Inferior parietal cortex (tissue), 1 donor: ENCODE measurements at regions not wholly inside any gene's neighbourhood (a gene's known extent, or its start where the extent isn't known, plus 50 kb on each side); places are given as distances from the start of the nearest gene placed in this dataset.
"Not testable (repeated sequence)": the region's sequence is repeated elsewhere in the genome, so short reads cannot be mapped to it uniquely, and the experiment has no call there.

ENCODE experiments used
- DNase-seq: peaks from one replicate; pipeline ENCODE4 v3.0.0-alpha.2; 2016; ENCODE audit errors: extremely low spot score

DNA sequence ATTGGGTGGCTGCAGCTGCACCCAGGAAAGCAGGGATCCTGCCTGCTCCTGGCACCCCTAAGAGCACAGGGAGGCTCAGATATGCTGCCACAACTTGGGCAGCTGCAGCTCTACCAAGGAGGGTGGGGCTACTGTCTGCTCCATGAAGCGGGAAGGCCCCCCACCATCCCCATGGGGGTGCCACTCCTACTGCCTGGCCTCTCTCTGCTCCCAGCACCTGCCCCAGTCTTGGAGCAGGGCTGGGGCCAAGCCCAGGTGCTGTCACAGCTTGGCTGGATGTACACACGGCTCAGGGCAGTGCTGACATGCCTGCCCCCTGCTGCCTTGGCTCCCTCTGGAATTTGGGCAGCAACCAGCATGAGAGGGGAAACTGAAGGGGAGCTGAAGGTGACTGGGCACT, 214.7 kb upstream of the PLPPR1 start:
- DNase-seq: no peak

DNA sequence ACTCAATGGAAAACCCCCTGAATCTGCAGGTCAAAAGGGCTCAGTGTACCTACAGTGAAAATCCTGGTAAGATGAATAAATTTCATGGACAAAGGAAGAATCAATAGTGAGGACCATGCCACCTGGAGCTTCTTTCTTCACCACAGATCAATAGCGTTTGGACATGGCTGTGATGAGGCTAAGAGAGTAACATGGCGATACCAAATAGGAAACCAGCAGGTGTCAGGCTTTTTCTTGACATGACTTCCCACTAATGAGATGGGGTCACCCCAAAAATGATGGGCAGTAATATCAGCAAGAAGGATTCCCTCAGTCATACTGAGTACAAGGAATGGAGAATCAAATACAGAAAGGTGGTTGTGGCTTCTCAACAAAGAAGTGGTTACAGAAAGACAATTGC, 208.5 kb upstream of the PLPPR1 start:
- no peak for DNase-seq

DNA sequence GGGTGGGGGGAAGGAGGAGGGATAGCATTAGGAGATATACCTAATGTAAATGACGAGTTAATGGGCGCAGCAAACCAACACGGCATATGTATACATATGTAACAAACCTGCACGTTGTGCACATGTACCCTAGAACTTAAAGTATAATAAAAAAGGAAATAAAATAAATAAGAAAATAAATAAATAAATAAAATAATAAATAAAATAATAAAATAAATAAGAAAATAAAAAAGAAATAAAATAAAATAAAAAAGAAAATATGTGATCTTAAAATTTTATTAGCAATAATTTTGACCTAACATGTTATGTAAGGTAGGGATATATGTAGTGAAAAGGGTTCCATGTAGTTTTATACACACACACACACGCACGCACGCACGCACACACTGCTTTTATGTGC, 195.5 kb upstream of the PLPPR1 start:
- not testable (repeated sequence) for DNase-seq

DNA sequence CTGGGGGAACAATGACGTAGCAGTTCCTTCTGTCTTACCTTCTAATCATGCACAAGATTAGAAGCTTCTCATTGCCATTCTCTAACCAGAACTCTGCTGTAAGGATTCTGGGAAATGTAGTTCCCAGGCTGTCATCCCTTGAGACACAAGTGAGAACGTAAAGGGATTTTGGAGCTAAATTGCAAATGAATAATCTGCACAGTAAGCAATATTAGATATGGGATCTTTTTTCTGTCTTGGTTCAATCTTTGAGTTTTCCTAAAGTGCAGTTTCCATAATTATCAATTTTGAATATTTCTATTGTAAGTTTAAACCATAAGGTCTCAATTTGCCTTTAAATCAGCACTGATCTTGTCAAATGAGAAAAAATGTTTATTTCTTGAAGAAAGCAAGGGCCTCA, 189.7 kb upstream of the PLPPR1 start:
- DNase-seq: no peak

DNA sequence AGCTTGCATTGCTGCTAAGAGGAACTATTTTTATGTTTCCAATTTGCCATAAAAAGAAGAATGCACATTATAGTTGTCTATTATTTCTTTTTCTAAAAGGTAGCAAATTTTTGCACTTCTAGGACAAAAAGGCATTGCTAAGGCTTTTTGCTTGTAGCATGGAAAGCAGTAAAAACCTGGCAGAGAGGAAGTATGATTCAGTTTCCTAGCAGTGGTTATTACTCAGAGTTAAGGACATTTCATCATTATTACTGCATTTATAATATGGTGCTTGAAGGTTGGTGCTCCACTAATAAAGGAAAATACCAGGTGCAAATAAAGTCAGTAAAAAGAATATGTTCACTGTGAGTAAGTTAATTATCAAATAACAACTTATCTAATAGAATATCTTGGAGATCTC, 179.8 kb upstream of the PLPPR1 start:
- DNase-seq: no peak

DNA sequence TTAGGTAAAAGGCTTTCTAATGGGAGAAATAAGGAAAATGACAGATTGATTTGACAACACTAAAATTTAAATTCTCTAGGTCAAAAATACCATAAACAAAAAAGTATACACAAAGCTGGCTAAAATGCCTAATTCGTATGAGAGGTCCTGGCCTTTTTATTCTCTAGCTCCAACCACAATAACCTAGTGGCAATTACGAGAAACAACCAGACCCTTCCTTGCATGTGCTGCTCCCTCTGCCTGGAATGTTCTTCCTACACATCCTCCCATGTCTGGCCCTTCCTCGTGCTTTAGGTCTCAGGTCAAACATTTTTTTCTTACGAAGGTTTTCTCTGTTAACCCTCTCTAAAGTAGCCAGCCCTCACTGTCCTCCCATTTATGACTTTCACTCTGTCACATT, 176.4 kb upstream of the PLPPR1 start:
- DNase-seq: no peak

DNA sequence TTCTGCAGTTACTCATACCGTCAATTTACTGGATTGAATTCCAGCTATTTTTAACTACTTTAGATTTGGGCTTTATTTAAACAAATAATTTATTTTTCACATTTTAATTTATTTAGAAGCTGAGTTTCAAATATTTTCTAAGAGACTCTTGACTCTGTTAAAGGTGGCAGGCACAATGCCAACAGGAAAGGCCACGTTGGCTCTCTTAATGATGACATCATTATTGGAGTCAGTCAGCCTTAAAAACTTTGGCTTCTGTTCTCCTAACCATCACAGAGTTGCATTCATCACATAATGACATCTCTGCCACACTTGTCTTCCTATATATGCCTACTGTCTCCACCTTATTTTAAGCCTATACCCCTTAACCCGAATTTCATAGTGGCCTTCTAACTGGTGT, 172.3 kb upstream of the PLPPR1 start:
- DNase-seq: no peak

DNA sequence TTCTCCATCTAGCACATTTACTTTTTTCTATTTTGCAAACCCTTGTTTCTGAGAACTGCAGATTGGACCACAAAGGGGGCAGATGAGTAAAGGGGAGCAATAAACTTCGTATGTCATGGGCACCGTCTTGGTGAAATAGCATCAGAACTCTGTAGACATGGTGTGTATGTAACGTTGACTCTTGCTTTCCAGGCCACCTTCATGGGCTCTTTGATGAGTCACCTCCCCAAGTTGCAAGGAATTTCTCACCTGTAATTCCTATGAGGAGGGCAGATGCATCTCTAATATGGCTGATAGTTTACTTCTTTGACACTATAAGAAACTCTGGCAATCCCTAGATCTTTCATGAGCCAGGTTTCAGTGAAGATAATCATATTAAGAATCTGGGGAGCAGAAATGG, 163.4 kb upstream of the PLPPR1 start:
- no peak for DNase-seq

DNA sequence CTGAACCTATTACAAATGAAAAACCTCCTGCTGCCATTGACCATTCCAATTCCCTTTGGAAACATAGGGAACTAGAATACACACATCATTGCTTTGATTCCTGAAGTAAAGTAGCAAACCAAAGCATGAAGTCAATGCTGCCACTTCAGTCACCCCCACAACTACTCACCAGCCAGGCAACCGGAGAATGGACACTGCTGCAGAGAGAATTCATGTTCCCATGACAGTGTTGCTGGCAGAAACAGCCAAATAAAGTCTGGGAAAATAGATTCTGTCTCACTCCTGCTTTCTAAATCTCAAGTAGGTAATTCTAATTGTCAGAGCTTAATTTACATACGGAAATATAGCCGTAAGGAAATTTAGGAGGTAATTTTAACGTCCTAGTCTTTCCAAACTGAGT, 162.9 kb upstream of the PLPPR1 start:
- DNase-seq: no peak

DNA sequence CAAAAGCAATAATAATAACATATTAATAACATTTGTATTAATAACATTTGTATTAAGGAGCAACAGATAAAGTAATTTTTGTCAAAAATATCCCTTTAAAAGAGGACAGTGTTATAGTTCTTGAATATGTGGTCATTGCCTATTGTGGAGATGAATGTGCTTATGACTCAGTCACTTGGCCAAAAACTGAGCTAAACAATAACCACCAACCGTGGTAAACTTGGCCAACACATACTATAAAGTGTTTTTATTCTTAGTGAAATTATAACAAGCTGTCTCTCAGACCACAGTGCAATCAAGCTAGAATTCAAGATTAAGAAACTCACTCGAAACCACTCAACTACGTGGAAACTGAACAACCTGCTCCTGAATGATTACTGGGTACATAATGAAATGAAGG, 159.2 kb upstream of the PLPPR1 start:
- DNase-seq: no peak

DNA sequence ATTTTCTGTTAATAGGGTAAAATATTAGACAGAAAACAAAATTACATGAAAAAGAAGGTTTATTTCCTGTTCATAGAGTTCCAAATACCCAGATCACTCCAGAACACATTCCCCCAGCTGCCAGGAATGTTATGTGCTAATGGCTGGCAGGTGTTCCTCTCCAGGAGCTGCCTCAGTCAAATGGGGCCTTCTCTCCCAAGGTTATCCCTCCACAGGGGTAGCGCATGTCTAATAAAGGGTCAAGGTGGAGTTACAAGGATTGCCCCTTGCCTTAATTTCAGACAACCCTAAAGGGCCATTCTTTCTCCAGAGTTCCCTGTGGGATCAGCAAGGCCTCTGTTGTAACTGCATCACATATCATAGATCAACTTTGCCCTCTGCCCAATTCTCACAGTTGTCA, 148.6 kb upstream of the PLPPR1 start:
- DNase-seq: no peak

DNA sequence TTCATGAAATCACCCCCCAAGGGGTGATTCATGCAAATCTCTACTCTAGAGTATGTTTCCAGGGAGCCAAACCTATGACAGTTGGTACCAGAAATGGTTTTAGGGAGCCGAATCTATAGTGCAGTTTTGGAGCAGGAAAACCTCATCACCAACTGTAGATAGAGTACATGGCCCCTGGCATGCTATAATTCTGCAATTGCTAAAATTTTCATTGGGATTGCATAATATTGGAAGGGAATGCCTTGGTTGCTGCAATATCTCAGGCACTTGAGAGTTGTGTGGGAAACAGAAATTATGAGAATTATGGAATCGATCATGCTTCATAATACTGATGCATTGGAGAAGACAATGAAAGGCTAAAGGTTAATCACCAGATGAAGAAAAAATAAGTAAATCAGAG, 148.2 kb upstream of the PLPPR1 start:
- no peak for DNase-seq

DNA sequence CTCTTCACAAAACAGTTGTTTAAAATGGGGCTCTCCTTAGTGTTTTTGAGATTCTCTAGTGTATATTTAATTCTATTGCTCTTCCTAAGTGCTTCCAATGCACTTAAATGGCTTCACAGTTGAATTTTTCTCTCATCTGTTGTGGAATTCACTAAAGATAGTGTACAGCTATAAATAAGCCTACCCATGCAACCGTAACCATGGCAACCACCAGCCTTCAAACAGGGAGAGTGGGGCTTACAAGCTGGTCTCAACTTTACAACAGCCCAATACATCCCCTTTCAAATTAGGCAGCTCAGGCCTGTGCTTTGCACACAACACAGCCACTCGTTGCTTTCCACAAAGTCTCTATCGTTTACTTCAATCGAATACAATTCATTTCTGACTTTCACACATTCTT, 144.0 kb upstream of the PLPPR1 start:
- peak; percentile 44 for DNase-seq

DNA sequence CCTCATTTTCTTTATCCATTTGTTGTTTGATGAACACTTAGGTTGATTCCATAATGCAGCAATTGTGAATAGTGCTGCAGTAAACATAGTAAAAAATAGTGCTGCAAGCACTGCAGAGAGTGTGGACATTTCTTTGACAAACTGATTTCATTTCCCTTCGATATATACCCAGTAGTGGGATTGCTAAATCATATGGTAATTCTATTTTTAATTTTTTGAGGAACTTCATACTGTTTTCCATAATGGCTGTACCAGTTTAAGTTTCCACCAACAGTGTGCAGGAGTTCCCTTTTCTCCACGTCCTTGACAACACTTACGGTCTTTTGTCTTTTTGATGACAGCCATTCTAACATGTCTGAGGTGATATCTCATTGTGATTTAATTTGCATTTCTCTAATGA, 138.2 kb upstream of the PLPPR1 start:
- no peak for DNase-seq

DNA sequence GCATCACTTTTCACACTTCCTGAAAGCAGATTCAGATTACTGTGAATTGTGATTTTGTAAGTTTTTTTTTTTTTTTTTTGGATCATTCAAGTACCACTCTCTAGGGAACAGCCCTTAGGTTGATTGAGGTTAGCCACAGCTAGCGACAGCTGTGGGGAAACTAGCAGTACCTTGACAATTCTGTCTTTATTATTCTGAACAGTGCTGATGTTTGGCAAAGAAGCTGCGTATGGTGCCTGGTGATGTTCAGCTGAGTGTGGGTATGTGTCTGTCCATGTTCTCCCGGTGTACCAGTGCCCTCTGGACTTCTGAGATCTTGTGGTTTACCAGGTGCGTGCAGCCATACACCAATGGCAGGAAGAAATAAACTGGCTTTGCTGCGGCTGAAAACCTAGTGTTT, 117.3 kb upstream of the PLPPR1 start:
- DNase-seq: no peak

DNA sequence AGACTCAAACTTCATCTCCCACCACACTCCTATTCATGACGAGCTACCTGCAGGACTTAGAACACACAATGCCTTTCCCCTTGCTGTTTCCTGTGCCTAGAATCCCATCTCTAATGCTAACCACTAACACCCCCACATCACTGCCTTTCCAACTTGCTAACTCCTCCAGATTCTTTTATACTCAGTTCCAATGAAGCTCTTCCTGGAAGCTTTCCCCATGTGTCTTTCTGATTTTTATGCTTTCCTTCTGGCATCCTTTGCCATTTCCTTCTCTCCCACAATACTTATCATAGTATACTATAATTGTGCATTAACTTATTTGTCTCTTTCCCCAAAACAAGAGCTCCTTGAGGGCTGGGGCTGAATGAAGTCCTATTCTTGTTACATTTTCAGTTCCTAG, 115.3 kb upstream of the PLPPR1 start:
- DNase-seq: no peak

DNA sequence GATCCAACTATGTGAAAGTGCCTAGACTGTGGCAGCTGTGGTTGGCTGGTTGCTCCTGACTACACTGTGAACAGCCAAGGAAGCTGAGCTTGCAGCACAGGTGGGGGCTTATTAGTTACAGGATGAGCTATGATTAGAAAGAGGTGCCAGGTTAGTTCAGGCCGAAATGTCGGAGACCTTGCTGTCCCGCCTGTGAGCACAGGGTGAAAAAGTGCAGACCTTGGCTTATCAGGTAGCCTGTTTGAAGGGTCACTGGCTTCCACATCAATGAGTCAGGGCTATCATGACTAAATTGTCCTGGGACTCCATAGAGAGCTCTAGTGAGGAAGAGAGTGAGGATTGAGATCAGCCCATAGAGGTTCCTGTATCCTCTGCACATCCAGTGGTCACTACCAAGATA, 114.3 kb upstream of the PLPPR1 start:
- DNase-seq: no peak

DNA sequence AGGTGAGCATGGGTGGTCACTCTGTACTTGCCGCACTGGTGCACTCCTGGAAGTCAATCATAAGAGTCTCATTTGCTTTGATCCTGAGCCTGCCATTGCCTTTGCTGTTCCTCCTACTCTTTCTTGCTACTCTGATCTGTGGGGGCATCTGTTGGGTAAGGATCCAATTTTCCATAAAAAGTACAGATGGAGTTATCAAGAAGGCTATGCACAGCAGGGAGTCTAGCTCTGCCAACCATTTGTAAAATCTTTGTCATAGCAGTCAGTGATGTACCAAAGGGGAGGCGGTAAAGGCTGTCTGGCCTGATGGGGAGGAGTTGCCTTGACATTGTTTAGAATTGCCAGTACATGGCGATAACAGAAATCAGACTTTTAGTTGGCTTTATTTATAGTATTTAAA, 109.0 kb upstream of the PLPPR1 start:
- DNase-seq: no peak

DNA sequence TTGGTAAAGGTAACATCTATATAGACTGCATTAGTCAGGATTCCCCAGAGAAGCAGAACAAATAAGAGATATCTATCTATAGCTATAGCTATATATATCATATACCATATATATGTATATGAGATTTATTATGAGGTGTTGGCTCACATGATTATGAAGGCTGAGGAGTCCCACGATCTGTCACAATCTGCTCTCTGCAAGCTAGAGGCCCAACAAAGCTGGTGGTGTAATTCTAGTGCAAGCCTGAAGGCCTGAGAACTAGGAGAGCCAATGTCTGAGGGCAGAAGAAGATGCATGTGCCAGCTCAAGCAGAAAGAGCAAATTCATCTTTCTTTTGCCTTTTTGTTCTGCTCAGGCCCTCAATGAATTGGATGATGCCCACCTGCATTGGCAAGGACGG, 102.2 kb upstream of the PLPPR1 start:
- no peak for DNase-seq

DNA sequence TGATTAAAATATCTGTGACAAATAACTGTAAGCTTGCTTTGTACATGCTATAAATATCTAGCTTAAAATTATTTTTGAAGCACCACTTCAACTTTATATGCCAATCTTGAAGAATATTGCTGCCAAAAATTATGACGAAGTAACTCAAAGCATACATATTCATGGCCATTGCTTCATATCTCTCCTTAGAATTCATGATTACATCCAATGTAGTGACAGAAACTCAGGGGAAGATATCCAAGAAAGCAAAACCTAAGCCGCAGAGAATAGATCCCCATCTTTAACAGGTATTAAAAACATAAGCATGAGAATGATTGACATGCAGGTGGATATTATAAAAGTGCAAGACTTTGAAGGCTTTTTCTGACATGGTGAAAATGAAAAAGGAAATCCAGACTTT, 100.8 kb upstream of the PLPPR1 start:
- no peak for DNase-seq

DNA sequence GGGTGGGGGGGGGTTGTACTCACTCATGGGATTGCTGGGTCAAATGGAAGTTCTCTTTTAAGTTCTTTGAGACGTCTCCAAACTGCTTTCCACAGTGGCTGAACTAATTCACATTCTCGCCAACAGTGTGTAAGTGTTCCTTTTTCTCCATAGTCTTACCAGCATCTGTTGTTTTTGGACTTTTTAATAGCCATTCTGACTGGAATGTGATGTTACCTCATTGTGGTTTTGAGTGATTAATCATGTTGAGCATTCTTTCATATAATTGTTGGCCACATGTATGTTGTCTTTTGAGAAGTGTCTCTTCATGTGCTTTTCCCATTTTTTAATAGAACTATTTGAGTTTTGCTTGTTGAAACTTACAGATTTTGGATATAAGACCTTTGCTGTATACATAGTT, 94.9 kb upstream of the PLPPR1 start:
- DNase-seq: no peak

DNA sequence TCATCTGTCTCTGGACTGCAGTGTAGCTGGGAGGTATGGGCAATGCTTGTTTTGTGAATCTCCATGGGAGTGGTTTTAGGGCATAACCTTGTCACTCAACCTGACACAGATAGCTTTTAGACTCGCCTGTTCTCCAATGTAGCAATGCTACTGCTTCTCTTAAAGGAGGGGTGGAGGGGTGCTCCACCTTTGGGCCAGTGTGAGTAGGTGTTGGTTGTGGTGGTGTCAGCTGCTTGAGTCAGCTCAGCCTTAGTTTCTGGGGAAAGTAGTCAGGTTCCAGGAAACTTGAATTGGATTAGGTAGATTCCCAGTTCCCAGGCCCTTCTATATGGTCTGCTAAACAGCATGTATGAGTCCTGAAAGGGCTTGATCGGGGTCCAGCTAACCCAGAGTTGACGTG, 91.1 kb upstream of the PLPPR1 start:
- DNase-seq: no peak

DNA sequence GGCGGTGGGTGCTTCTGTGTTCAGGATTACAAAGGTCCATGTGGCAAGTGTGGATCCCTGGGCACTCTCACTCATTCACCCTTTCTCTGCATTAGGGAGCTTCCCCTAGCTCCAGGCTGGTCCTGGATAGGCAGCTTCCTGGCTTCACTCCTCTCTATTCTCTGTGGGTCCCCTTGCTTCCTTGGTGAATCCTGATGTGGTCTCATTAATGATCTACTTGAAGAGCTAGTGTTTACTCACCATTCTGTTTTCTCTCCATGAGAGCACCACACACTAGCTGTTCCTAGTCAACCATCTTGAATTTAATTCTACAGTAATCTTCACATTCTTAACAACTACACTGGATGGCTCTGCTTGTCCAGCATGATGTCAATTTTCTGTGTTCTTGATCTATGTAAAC, 90.0 kb upstream of the PLPPR1 start:
- DNase-seq: no peak

DNA sequence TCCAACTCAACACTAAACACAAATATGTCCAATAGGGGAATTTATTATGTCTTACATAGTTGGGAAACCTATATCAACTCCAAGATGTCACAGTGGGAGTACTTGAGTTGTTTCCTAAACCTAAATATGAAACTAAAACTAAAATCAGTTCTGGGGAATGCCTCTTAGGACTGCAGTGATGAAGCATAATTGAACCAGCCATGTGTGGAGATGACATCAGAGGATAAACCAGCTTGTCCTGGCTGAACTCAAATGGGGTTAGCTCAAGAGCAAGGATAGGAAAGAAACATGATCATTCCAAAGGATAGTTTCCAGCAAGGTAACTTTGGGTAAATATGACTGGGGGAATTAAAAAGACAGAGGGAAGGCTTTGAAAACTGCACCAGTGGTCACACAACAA, 88.9 kb upstream of the PLPPR1 start:
- no peak for DNase-seq

DNA sequence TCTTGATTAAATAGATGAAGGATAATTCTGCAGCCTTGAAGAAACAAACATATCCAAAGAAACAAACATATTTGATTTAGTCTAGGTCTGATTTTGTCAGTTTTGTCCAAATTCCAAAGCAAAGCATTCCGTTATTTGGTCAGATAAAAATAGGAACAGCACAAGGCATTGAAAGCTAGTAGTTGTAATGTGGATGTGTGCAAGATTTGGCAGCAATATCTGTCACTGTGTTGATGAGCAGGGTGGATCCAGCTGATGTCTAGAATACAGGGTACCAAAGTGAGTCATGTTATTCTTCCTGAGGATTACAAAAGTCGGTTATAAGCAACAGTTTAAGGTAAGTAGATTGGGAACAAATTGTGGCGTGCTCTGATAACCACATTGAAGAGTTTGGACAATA, 69.3 kb upstream of the PLPPR1 start:
- DNase-seq: peak; percentile 5
